CD4-positive, alpha-beta T cell treated with Interleukin-4 for 4 hours (primary cell): ENCODE measurements at regions not wholly inside any gene's neighbourhood (a gene's known extent, or its start where the extent isn't known, plus 50 kb on each side); places are given as distances from the start of the nearest gene placed in this dataset.

Experiments
- DNase-seq: peaks from one replicate; pipeline ENCODE4 v3.0.0-alpha.2; 2020

DNA sequence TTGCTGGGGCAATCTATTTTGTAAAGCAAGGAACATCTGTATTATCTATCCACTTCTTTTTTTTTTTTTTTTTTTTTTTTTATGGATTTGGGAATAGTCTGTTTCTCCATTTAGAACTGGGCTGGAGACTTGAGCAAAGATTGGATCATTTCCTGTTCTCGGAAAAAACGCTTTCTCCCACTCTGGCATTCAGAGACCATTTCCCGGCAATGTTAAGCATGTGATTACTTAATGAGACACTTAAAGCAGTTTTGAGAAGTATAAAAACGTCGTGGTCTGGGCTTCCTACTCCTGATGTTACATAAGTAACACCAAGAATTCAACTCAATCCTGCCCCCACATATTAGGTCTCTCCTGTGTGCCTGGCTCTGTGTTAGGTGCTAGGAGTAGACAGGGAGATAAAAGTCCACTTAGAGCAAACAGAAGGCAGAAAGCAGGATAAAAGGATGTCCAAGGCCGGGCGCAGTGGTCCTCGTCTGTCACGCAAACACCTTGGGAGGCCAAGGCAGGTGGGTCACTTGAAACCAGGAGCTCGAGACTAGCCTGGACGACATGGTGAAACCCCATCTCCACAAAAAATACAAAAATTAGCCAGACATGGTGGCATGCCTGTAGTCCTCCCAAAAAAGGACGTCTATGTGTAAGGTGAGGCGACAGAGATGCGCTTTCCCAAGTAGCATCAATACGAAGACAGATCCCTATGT lies 152.1 kb upstream of the GSC start:
- no peak for DNase-seq

DNA sequence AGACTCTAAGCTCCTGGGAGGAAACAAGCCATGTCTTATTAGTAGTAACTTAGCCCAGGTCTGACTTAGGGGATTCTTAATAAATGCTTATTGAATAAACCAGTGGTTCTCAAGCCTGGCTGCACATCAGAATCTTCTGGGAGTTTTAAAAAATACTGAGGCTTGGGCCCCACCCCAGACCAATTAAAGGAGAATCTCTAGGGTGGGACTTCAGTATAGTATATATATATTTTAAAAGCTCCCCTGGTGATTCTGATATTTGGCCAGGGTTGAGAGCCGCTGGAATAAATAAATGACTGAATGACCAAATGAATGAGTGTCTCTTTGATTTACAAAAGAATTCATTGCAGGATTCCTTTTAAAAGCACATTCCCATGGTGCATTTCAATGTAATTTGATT lies 151.5 kb upstream of the GSC start:
- no peak for DNase-seq

DNA sequence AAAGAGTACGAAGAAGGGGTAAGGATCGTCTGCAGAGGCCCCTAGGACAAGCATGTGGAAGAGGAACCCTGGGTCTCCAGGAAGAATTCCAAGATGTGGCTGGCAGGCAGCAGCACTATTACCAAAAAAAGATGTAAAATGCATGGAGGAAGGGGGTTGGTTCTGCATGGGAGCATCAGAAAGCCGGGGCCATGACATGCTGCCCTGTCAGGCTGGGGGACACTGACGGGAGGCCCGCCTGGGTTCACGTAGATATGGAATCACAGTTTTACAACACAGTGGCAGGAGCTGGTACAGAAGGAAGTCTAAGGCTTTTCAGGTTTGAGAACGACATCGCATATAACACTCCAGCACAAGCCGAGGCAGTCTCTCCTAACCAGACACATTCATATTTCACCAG lies 150.0 kb upstream of the GSC start:
- DNase-seq: no peak

DNA sequence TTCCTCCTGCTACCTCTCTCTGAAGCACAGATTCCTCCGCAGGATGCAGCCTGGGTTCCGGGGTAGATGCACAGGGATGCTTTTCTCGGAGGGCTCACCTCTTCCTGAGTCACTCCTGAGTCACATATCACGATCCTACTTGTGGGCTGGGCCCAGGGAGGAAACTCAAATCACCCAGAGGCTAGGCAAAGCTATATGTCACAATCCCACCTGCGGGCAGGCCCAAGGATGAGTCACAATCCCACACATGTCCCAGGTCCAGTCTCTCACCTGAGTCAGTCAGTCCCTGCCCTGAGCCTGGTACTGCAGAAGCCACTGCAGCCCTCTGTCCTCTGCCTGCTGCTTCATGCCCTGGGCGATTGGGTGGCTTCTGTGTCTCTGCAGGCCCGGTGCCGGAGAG lies 149.0 kb upstream of the GSC start:
- no peak for DNase-seq

DNA sequence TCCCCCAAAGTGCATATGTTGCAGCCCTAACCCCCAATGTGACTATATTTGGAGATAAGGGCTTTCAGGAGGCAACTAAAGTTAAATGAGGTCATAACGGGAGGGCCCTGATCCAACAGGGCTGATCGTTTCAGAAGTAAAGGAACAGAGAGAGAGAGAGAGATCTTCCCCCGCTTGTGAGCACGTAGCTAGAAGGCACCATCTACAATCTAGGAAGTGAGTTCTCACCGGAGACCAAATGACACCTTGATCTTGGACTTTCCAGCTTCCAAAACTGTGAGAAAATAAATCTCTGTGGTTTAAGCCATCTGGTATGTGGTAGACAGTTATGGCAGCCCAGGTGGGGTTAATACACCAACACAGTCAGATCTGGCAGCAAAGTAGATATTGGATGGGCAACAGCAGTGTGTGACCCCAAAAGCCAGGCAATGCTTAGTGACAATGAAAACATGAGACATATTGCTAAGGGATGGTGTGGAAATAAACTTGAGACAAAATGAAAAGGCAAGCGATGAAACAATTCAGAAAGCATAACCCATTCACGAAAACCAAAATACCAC lies 147.2 kb upstream of the GSC start:
- no peak for DNase-seq

DNA sequence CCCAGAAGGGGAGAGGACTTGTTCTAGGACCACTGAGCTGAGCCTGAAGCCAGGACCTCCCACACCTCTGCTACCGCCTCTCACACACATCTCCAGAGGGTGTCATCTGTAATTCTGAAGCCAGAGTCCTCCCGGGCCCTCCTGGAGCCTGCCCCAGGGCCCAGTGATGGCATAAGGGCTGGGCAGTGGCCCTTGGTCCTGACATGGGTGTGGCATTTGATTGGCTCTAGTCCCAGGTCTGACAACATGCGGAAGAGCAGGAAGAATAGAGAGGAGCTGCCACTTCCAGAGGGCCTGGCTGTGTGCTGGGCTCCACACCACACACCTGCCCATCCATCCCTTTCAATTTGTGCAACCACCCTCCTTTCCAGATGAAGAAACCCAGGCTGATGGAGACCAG lies 144.3 kb upstream of the GSC start:
- DNase-seq: no peak

DNA sequence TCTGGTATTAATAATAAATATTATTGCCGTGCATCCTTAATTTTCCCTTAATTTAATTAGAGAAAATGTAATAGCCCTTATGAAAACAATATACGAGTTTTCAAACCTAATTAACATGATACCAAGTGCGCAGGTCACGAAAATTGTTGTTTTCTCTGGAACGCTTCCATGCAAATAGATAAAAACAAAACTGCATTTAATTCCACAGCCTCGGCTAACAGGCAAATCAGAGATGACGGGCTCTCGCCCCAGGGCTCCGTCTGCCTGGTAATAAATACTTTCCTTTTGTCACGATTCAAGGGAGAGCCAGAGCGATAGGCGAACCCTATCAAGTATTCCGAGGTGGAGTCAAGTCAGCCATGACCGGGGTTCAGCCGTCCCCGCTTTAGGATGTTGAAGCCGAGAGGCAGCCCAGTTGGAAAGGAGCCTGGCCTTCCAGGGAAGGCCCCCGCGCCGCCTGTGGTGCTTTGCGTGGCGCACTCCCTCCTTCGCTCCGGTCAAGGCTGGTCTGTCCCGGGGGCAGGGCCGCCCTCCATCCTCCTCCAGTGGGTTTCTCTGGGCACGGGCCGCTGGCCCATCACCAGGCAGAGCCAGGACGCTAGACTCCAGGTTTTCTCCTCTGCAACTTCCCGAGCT lies 137.8 kb upstream of the GSC start:
- no peak for DNase-seq

DNA sequence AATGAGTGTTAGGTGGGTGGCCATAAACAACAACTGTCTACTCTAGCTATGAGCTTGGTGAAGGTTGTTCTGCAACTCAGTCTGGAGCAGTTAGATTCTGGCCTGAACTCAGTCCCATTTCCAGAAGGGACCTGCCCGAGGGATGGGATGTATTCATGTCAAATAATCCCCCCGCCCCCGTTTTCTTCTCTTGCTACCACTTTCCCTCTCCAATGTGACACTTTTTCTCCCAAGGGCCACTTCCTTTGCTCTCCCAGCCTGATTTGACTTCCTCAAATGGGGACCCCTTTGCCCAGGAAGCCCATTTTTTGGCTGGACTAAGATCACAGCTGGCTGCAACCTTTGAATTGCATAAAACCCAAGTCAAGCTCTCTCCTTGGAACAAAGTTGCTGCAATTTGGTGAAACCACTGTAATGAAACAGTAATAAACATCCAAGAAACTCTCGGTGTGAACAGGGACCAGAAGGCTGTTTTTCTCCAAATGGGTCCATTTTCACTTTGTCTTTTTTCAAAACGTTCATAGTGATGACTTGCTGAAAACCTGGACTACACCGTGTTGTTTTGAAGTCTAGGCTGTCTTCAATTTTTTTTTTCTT lies 137.2 kb upstream of the GSC start:
- DNase-seq: no peak

DNA sequence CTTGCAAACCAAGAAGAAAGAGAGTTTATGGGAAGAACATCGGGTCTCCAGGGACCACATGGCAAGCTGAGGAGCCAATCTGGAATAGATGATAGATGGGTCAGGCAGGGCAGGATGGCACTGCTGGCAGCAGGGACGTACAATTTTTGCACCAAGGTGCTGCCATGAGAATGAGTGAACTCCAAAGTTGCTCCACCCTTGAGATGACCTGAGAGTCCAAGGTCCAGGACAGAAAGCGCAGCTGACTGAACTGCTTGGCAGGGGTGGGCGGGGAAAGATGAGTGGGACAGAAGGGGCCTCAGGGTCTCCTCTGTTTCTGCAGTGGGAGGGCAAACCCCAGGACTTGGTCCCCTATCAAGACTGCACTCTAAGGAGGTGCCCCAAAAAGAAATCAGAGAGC lies 136.7 kb upstream of the GSC start:
- DNase-seq: no peak

DNA sequence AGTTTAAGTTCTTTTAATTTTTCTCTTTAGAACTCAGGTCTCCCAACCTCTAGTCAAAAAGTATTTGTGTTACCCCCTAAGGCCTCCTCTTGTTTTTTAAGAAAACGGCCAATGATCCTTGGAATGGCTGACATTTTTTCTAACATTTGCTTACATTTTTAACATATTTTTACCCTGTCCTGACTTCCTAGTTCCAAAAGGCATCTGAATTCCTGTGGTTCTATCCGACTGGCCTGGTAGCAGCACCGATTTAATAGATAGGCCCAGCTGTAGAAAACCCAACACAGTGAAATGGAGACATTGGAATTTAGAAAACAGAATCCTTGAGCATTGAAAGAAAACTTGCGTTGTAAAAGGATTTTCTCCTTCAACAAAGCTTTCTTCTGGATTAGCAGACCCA lies 134.7 kb upstream of the GSC start:
- no peak for DNase-seq

DNA sequence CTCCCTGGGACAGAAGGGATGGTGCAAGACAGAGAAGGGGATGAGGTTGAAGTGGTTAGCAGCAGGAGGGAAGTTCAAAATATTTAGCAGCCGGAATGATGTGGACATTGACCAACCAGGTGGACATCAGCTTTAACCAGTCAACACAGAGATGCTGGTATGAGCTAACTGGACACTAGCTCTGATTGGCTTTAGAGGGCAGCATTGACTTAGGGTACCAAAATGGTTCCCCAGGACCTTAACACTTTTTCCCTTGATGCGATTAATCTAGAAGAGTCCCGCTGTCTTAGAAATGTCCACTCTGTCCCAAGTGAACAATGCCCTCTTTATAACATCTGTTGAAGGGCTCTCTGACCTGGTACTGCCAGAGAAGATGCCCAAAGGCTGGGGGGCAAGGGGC lies 134.0 kb upstream of the GSC start:
- DNase-seq: no peak

DNA sequence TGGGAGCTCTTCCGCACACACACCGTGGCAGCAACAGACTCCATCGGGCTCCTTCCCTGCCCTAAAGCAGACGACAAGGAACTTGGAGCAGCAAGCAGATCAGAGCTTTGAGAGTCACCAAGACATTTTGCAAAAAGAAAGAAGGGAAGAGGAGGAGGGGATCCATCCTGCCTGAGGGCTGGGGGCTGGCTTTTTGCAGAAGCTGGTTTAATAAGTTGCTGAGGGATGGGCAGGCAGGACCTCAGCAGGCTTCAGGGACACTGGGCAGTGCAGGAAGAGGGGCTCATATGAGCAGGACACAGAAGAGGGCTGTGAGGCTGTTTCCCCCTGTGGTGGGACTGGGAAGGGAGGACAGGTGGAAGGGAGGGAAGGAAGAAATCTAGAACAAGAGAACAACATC lies 133.4 kb upstream of the GSC start:
- no peak for DNase-seq

DNA sequence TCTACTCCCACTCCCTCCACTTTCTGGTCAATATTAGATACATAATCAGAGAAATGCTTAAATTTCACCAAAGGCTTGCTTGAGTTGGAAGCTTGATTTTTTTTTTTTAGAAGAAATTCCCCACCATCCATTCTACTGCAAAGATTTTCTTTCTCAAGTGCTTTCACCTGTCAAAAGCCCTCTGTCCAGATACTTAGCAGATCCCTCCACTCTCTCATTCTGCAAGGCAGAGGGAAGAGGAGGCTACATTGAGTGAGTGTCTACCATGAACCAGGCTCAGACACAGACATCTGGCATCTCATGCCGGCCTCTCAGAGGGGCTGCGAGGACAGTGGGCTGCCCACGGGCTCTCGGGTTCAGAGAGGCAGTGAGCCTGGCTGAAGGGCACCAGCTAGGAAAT lies 127.6 kb upstream of the GSC start:
- no peak for DNase-seq

DNA sequence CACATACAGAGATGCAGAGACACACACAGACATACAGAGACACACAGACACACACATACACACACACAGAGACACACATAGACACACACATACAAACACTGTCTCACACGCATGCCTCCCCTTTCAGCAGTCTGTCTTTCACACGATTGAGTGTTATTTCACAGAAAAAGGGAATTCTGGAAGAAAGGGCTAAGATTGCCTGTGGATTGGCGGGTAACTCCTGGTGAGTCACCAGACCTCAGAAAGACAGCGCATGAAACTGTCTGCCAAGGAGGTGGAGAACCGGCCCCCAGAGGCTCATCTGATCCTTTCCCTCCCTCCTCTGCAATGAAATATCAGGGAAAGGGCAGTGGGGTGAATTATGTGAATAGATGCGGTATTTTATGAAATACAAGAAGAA lies 127.2 kb upstream of the GSC start:
- no peak for DNase-seq

DNA sequence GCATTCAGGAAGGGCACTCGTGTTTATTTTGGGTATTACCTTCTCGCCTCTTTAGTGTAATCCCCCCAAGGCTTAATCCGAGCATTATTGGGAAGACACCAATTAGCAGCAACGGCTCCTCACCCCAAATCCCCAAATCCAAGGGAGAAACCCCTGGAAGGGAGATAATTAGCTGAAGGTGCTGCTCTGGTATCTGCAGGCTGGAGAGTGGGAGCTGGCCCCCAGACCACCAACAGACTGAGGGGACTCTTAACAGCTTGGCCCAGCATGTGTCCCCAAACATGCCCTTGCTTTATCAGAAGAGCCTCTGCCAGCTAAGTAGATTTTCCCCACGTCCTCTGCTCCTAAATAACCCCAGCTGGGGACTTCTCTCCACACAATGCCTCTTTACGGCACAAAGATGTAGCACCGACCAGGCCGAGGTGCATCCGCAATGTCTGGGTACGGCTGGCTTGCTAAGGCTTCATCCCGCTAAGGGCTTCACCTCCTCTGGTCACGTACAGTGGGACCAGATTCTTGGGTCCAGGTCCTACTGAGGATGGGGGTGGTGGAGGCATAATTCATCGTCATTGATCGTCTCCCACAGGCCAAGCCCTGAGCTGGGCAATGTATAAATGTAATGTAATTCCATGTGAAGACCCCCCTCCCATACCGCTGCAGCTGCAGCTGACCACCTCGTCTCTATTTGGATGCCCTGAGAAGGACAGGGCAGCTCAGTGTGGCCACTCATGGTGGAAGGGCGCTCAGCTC lies 123.7 kb upstream of the GSC start:
- DNase-seq: no peak

DNA sequence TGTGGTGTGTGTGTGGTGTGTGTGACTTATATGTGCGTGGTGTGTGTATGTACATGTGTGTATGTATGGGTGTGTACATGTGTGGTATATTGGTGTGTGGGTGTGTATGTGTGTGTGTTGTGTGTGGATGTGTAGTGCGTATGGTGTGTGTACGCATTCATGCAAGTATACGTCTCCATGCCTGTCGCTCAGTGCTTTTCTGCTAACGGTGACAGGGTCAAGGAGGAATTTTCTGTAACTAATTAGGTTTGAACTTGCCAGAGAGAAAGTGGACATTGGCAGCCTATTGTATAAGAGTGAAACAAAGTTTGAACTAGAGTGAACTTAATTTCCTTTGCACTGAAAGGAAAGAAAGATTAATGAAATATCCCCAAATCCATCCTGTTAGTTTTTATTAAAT lies 120.9 kb upstream of the GSC start:
- no peak for DNase-seq

DNA sequence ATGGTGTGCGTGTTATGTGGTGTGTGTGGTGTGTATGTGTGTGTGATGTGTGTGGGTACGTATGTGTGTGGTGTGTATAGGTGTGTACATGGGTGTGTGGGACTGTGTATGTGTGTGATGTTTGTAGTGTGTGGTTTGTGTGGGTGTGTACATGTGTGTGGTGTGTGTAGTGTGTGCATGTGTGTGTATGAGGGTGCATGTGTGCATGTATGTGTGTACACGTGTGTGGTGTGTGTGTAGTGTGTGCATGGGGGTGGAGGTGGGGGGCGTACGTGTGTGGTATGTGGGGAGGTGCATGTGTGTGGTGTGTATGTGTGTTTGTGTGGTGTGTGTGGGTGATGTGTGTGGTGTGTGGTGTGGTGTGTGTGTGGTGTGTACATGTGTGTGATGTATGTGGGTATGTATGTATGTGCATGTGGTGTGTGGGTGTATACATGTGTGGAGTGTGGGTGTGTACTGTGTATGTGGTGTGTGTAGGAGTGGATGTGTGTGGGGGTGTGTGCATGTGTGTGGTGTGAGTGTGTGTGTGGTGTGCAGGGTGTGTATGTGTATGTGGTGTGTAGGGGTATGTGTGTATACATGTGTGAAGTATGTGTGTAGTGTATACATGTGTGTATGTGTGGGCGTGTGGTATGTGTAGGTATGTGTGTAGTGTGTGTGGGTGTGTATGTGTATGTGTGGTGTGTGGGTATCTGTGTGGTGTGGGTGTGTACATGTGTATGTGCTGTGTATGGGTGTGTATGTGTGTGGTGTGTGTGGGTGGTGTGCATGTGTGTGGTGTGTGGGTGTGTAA lies 119.8 kb upstream of the GSC start:
- DNase-seq: no peak

DNA sequence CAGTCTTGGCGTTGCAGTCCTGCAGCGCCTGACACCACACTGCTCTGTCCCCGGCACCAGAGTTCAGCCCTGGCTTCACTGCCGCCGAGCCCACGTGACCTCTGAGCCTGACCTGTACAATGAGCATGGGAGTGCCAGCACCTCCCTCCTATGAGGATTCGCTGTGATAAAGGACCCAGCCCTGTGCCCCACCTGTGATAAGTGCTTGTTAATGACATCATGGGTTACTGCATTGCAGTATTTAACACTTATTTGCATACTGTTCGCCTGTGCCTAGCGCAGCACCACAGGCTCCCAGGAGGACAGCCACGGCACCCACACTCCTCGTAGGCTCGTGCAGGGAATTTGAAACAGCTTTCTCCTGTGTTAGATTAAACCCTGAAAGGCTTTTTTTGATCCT lies 118.2 kb upstream of the GSC start:
- DNase-seq: no peak

DNA sequence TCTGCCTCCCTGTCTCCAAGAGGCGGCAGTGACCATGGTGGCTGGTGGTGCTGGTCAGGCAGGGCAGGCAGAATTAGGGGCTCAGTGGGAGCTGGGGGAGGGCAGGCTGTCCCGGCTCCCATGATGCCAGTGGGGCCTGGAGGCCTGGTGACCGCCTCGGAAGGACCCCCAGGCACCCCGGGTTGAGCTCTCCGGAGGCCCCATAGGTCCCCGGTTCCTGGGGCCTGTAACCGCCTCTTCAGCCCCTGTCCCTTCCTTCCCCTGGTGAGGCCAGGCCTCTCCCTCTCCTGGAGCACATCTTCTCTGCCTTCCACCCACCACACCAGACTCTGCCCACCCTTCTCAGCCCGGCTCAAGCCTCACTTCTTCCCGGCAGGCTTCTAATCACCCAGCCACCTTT lies 117.7 kb upstream of the GSC start:
- no peak for DNase-seq

DNA sequence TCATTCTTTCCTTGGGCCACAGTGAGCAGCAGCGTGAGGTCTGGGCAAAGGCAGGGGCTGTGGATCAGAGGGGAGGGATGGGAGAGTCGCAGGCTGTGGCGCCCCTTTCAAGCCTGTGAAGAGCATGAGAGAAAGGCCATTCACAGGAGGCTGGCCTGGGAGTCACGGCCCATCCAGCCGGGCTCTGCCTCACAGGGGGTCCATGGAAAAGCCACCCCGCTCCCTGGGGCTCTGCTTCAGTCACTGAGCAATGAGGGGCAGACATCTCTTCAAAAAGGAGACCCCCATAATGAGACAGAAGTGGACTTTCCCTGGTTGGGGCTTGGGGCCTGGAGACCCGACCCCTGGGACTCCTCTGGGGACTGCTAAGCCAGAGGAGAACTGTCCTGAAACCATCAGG lies 117.0 kb upstream of the GSC start:
- DNase-seq: no peak

DNA sequence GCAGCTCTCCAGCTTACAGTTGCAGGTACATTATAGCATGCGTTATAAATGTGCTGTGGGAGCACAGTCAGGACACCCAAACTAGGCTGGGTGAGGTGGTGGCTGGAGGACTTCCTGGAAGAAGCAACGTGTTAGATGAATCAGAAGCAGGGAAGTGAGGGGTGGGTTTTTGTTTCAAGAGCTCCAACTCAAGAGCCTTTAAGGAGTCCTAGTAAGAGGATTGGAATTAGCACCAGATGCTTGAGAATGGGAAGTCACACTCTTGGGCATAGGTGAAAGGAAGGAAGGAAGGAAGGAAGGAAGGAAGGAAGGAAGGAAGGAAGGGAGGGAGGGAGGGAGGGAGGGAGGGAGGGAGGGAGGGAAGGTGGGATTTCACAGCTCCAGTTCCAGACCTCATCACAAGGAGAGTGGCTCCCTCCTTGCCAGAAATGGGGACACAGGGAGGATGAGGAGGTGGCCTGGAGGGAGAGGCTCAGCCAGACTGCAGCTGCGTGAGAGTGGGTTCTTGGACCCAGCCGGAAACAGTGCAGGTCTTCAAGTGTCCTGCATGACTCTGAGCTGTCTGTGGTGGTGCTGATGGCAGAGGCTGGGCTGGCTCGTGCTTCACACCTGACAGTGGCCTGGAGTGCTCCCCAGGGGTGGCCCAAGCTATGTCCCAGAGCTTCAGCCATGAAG lies 115.7 kb upstream of the GSC start:
- DNase-seq: no peak

DNA sequence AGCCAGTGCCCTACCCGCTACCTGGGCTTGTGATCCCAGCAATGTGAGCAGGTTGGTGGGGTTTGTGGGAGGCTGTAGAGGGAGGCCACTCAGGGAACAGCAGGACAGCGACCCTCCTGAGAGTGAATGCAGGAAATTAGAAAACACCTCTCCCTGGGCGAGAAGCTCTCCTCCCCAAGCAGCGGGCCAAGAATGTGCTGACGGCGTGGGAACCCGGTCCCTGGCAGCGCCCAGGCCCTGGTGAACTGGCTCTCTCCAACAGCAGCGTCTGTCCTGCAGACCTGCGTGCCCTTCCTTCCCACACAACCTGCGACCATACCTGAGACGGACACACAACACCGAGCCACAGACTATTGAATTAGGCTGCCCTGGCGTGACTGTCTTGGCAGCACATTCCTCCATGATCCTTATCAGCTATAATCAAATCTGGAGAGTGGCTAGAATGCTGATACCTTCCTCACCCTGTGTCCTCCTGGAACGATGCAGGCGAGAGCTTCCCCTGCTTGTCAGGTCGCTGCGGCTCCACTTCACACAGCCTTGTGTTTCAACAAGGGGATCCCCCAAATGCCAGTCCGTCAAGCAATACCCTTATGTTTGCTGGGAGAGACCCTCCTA lies 114.8 kb upstream of the GSC start:
- DNase-seq: no peak
